Stimulated activated CD4-positive, alpha-beta T cell treated with anti-CD3 and anti-CD28 coated beads, TNF-alpha, amount 100 ng/mL, for 48 hours (primary cell): ENCODE measurements at regions not wholly inside any gene's neighbourhood (a gene's known extent, or its start where the extent isn't known, plus 50 kb on each side); places are given as distances from the start of the nearest gene placed in this dataset.
"Not testable (repeated sequence)": the region's sequence is repeated elsewhere in the genome, so short reads cannot be mapped to it uniquely, and the experiment has no call there.

Experiments used
- DNase-seq, 3 donors: peaks; one replicate each; pipeline ENCODE4 v3.0.0-alpha.2; 2020; ENCODE audit warnings: low read depth in 3 of 3

GRCh38 chr12:74254784-74255183 is 282.9 kb upstream of the ATXN7L3B start:
- no peak for DNase-seq

GRCh38 chr12:74259199-74259598 is 278.4 kb upstream of the ATXN7L3B start:
- DNase-seq = no peak

- DNase-seq = no peak
Observed at GRCh38 chr12:74264692-74265091, 272.9 kb upstream of the ATXN7L3B start.

GRCh38 chr12:74269355-74269754 is 268.3 kb upstream of the ATXN7L3B start:
- DNase-seq = not testable (repeated sequence)

GRCh38 chr12:74280156-74280655 is 257.4 kb upstream of the ATXN7L3B start:
- no peak for DNase-seq

- DNase-seq = not testable (repeated sequence)
Observed at GRCh38 chr12:74281401-74282180, 256.0 kb upstream of the ATXN7L3B start.

- DNase-seq = no peak
Observed at GRCh38 chr12:74283646-74284045, 254.0 kb upstream of the ATXN7L3B start.

- no peak for DNase-seq
Observed at GRCh38 chr12:74285773-74286172, 251.9 kb upstream of the ATXN7L3B start.

GRCh38 chr12:74286254-74286653 is 251.4 kb upstream of the ATXN7L3B start:
- no peak for DNase-seq

- no peak for DNase-seq
Observed at GRCh38 chr12:74292351-74293194, 245.1 kb upstream of the ATXN7L3B start.

- DNase-seq = no peak
Observed at GRCh38 chr12:74293689-74294131, 243.9 kb upstream of the ATXN7L3B start.

GRCh38 chr12:74317078-74317601 is 220.5 kb upstream of the ATXN7L3B start:
- DNase-seq = no peak

- DNase-seq = no peak
Observed at GRCh38 chr12:74317741-74318140, 219.9 kb upstream of the ATXN7L3B start.

GRCh38 chr12:74319886-74320285 is 217.7 kb upstream of the ATXN7L3B start:
- DNase-seq = no peak

GRCh38 chr12:74321381-74321780 is 216.3 kb upstream of the ATXN7L3B start:
- DNase-seq = no peak

GRCh38 chr12:74322792-74323191 is 214.8 kb upstream of the ATXN7L3B start:
- DNase-seq = no peak

- DNase-seq = no peak
Observed at GRCh38 chr12:74328623-74329022, 209.0 kb upstream of the ATXN7L3B start.

- no peak for DNase-seq
Observed at GRCh38 chr12:74334780-74335179, 202.9 kb upstream of the ATXN7L3B start.

GRCh38 chr12:74337951-74338350 is 199.7 kb upstream of the ATXN7L3B start:
- DNase-seq = no peak

GRCh38 chr12:74339211-74339610 is 198.4 kb upstream of the ATXN7L3B start:
- DNase-seq = no peak

- DNase-seq = no peak
Observed at GRCh38 chr12:74349925-74350324, 187.7 kb upstream of the ATXN7L3B start.

- peak in 1 of 3 donors; percentile 3 for DNase-seq
Observed at GRCh38 chr12:74365178-74365964, 172.3 kb upstream of the ATXN7L3B start.
